B cell (primary cell): ENCODE measurements at regions not wholly inside any gene's neighbourhood (a gene's known extent, or its start where the extent isn't known, plus 50 kb on each side); places are given as distances from the start of the nearest gene placed in this dataset.

Experiments
- ATAC-seq: fragments of 200-7000 bp; cut with Tn5 transposase; one replicate; pipeline ENCODE4 v1.10.0; 2021; ENCODE audit warnings: low read depth, mild to moderate bottlenecking, moderate number of reproducible peaks, moderate library complexity
- CTCF ChIA-PET: fragments of 350-600 bp; sonication (Branson Sonifier 250); formaldehyde crosslinking; loops from one replicate; lab custom pipeline; 2021; ENCODE audit warnings: antibody characterized with exemption, inconsistent platforms; lab: Charles Lee
- POLR2A ChIA-PET: fragments of 350-600 bp; sonication (Branson Sonifier 250); formaldehyde crosslinking; loops from one replicate; lab custom pipeline; 2021; ENCODE audit warnings: antibody characterized with exemption; lab: Charles Lee
- DNase-seq: peaks from one replicate; pipeline ENCODE4 v3.0.0; 2013
- H2AFZ ChIP-seq: 2 replicates; pipeline ENCODE4 v1.6.1; 2012; ENCODE audit warnings: mild to moderate bottlenecking, low read depth, low read length; ENCODE audit not compliant: insufficient read depth, poor library complexity, severe bottlenecking
- H3K27ac ChIP-seq, 2 donors: 1 replicate in 1 of 2; 2 replicates in 1 of 2; pipeline ENCODE4 v1.5.1; 2012 to 2013; ENCODE audit warnings: low read length in 2 of 2, mild to moderate bottlenecking in 2 of 2, moderate library complexity in 1 of 2
- H3K27me3 ChIP-seq, 4 experiments: fragments of 200-600 bp in 1 of 4; sonication (generic) in 1 of 4; replicated peaks in 1 of 4; 1 replicate in 2 of 4; 2 replicates in 2 of 4; pipeline versions ENCODE4 v1.6.1 to v1.7.0; 2013 to 2016; ENCODE audit warnings: low read length in 3 of 4, mild to moderate bottlenecking in 2 of 4, mixed read lengths in 1 of 4, moderate library complexity in 1 of 4; ENCODE audit not compliant: insufficient read depth in 4 of 4, control insufficient read depth in 3 of 4; ENCODE audit errors: control extremely low read depth in 1 of 4
- H3K36me3 ChIP-seq, 2 experiments: replicated peaks in 1 of 2; 1 replicate in 1 of 2; 2 replicates in 1 of 2; pipeline versions ENCODE4 v1.6.1 to v1.7.1; 2013; ENCODE audit warnings: low read length in 1 of 2; ENCODE audit not compliant: insufficient read depth in 2 of 2, control insufficient read depth in 1 of 2; ENCODE audit errors: control extremely low read depth in 1 of 2, extremely low read depth in 1 of 2
- H3K4me1 ChIP-seq, 2 donors: fragments of 200-600 bp in 1 of 2; sonication (generic) in 1 of 2; 1 replicate in 1 of 2; 2 replicates in 1 of 2; pipeline versions ENCODE4 v1.5.1 to v1.6.1; 2013 to 2017; ENCODE audit warnings: low read length in 2 of 2; ENCODE audit not compliant: control insufficient read depth in 2 of 2, insufficient read depth in 2 of 2
- H3K4me2 ChIP-seq: replicated peaks from 2 replicates; pipeline ENCODE3; 2012; ENCODE audit warnings: mild to moderate bottlenecking, low read depth, low read length; ENCODE audit not compliant: poor library complexity, severe bottlenecking
- H3K4me3 ChIP-seq, 5 experiments: fragments of 200-600 bp in 1 of 5; sonication (generic) in 1 of 5; 1 replicate in 3 of 5; 2 replicates in 2 of 5; pipeline versions ENCODE4 v1.5.1 to v1.7.0; 2011 to 2016; ENCODE audit warnings: low read length in 4 of 5, mild to moderate bottlenecking in 4 of 5, low read depth in 2 of 5, control low read depth in 1 of 5, moderate library complexity in 1 of 5; ENCODE audit not compliant: insufficient read depth in 1 of 5; ENCODE audit errors: control extremely low read depth in 1 of 5, extremely low read depth in 1 of 5
- H3K79me2 ChIP-seq: fragments of 200-600 bp; sonication (generic); one replicate; pipeline ENCODE4 v1.6.0; 2016; ENCODE audit warnings: low read length; ENCODE audit not compliant: control insufficient read depth, insufficient read depth
- H3K9ac ChIP-seq: fragments of 200-600 bp; sonication (generic); 2 replicates; pipeline ENCODE4 v1.6.1; 2017; ENCODE audit warnings: mild to moderate bottlenecking, low read length, moderate library complexity
- H3K9me3 ChIP-seq, 3 donors: one replicate each; pipeline versions ENCODE4 v1.6.1 to v1.7.1; 2013; ENCODE audit warnings: low read length in 2 of 3; ENCODE audit not compliant: control insufficient read depth in 2 of 3, insufficient read depth in 1 of 3; ENCODE audit errors: control extremely low read depth in 1 of 3
- H4K20me1 ChIP-seq: 2 replicates; pipeline ENCODE4 v1.6.0; 2012; ENCODE audit warnings: mild to moderate bottlenecking, low read length; ENCODE audit not compliant: insufficient read depth, control insufficient read depth, poor library complexity, severe bottlenecking
- H3K27ac Mint-ChIP-seq: one replicate; pipeline ENCODE4 v1.8.0; 2021; ENCODE audit warnings: mixed read lengths
- H3K27me3 Mint-ChIP-seq: one replicate; pipeline ENCODE4 v1.8.0; 2021; ENCODE audit warnings: mixed read lengths
- H3K4me1 Mint-ChIP-seq: one replicate; pipeline ENCODE4 v1.8.0; 2021; ENCODE audit warnings: mixed read lengths
- H3K4me3 Mint-ChIP-seq: one replicate; pipeline ENCODE4 v1.8.0; 2021; ENCODE audit warnings: mixed read lengths
- H3K9me3 Mint-ChIP-seq: one replicate; pipeline ENCODE4 v1.8.0; 2022; ENCODE audit warnings: mixed read lengths; ENCODE audit not compliant: insufficient read depth
- EZH2 ChIP-seq: IDR thresholded peaks from 2 replicates; pipeline ENCODE4 v1.6.1; 2012; ENCODE audit warnings: borderline replicate concordance, low read depth, mild to moderate bottlenecking, moderate library complexity, low read length; ENCODE audit not compliant: insufficient read depth, poor library complexity, severe bottlenecking
- WGBS: methylation state at CpG from one replicate; pipeline ENCODE4 v1.1.5; 2013; ENCODE audit warnings: missing lambda C conversion rate; ENCODE audit not compliant: insufficient coverage; 5-methylcytosine and 5-hydroxymethylcytosine counted together
- intact Hi-C: fragments of 100-400 bp; cut with micrococcal nuclease; formaldehyde crosslinking; loops from one replicate; pipeline ENCODE4 v1.10.0; 2022
- TF ChIP-seq, protein P1 (sequence below): fragments of 200-600 bp; IDR thresholded peaks from one replicate; pipeline ENCODE4 v1.8.0; 2022; ENCODE audit warnings: antibody characterized with exemption, mild to moderate bottlenecking

DNA sequence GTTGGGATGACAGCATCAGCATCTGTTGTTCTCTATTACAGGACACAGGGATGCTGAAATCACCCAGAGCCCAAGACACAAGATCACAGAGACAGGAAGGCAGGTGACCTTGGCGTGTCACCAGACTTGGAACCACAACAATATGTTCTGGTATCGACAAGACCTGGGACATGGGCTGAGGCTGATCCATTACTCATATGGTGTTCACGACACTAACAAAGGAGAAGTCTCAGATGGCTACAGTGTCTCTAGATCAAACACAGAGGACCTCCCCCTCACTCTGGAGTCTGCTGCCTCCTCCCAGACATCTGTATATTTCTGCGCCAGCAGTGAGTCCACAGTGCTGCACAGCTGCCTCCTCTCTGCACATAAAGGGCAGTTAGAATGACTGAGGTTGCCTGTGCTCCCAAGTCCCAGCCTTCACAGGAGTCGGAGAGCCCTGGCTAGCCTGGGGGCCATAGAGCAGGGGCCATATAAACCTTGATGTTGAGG is 142.2 kb upstream of the PRSS58 start:
- no peaks in the 10 kb centered on the region for H3K4me1 ChIP-seq
- H2AFZ ChIP-seq = no peak overlapping the region
- Mint-ChIP-seq H3K27me3 (peaks cover 13% of the 10 kb centered on the region), H3K4me3 (no peak overlapping the region), H3K4me1 (no peaks in the 10 kb centered on the region), H3K9me3 (no peaks in the 10 kb centered on the region), H3K27ac (no peak overlapping the region)
- H4K20me1 ChIP-seq = no peaks in the 10 kb centered on the region
- H3K36me3 ChIP-seq = no peaks in the 10 kb centered on the region
- 58% methylated on average over 3 of the region's 5 CpGs for WGBS
- H3K27ac ChIP-seq = no peak overlapping the region
- H3K9ac ChIP-seq = no peak overlapping the region
- intact Hi-C loops = no loop called here
- H3K79me2 ChIP-seq = no peaks in the 10 kb centered on the region
- POLR2A ChIA-PET = no interaction called here
- H3K9me3 ChIP-seq = no peaks in the 10 kb centered on the region
- TF ChIP-seq EZH2 = no peak
- TF ChIP-seq, protein P1, sequence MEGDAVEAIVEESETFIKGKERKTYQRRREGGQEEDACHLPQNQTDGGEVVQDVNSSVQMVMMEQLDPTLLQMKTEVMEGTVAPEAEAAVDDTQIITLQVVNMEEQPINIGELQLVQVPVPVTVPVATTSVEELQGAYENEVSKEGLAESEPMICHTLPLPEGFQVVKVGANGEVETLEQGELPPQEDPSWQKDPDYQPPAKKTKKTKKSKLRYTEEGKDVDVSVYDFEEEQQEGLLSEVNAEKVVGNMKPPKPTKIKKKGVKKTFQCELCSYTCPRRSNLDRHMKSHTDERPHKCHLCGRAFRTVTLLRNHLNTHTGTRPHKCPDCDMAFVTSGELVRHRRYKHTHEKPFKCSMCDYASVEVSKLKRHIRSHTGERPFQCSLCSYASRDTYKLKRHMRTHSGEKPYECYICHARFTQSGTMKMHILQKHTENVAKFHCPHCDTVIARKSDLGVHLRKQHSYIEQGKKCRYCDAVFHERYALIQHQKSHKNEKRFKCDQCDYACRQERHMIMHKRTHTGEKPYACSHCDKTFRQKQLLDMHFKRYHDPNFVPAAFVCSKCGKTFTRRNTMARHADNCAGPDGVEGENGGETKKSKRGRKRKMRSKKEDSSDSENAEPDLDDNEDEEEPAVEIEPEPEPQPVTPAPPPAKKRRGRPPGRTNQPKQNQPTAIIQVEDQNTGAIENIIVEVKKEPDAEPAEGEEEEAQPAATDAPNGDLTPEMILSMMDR = no peak
- no peak overlapping the region for H3K4me2 ChIP-seq
- H3K27me3 ChIP-seq = no peaks in the 10 kb centered on the region
- CTCF ChIA-PET = no interaction called here
- no peak overlapping the region for H3K4me3 ChIP-seq
- DNase-seq (no peak), ATAC-seq (no peak)

- H3K4me1 ChIP-seq = no peaks in the 10 kb centered on the region
- H2AFZ ChIP-seq = no peak overlapping the region
- no peaks in the 10 kb centered on the region for H3K9me3 ChIP-seq
- intact Hi-C loops = no loop called here
- CTCF ChIA-PET = no interaction called here
- no peak overlapping the region for H3K9ac ChIP-seq
- H4K20me1 ChIP-seq = no peaks in the 10 kb centered on the region
- POLR2A ChIA-PET = no interaction called here
- no peaks in the 10 kb centered on the region for H3K27me3 ChIP-seq
- no peak overlapping the region for H3K27ac ChIP-seq
- Mint-ChIP-seq H3K4me1 (no peaks in the 10 kb centered on the region), H3K27me3 (peaks cover under 1% of the 10 kb centered on the region), H3K9me3 (no peaks in the 10 kb centered on the region), H3K4me3 (no peak overlapping the region), H3K27ac (no peak overlapping the region)
- DNase-seq (no peak), ATAC-seq (no peak)
- no peaks in the 10 kb centered on the region for H3K36me3 ChIP-seq
- H3K4me3 ChIP-seq = no peak overlapping the region
- WGBS = 63% methylated on average over 6 of the region's 6 CpGs
- no peaks in the 10 kb centered on the region for H3K79me2 ChIP-seq
- TF ChIP-seq EZH2 = no peak
- TF ChIP-seq, protein P1 = no peak
- H3K4me2 ChIP-seq = no peak overlapping the region
These were observed 133.5 kb upstream of the PRSS58 start for GRCh38 chr7:142391191-142391992.
